GM12874 (cell line): ENCODE measurements at regions not wholly inside any gene's neighbourhood (a gene's known extent, or its start where the extent isn't known, plus 50 kb on each side); places are given as distances from the start of the nearest gene placed in this dataset.

Experiments
- CTCF ChIP-seq: IDR thresholded peaks from 2 replicates; pipeline ENCODE4 v1.5.1; 2011; ENCODE audit warnings: low read depth, mild to moderate bottlenecking, control low read depth, low read length, moderate library complexity; ENCODE audit not compliant: insufficient read depth

DNA sequence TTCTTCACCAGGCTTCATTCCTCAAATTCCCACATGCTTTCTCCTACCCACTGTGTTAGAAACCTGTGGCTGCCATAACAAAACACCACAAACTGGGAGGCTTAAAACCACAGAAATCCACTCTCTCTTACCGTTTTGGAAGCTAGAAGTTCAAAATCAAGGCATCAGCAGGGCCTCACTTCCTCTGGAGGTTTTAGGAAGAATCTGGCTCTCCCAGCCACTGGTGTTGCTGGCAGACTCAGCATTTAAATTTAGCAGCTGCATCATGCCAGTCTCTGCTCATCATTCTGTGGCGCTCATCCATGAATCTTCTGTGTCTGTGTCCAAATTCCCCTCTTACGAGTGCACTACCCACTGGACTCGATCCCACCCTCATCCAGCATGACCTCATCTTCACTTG, 248.5 kb downstream of the ZNF516 start:
- TF ChIP-seq CTCF = no peak

GRCh38 chr18:76234676-76235060, 260.4 kb downstream of the ZNF516 start:
- no peak for TF ChIP-seq CTCF

GRCh38 chr18:76233876-76234675, 261.0 kb downstream of the ZNF516 start:
- no peak for TF ChIP-seq CTCF

- TF ChIP-seq CTCF = no peak
These were observed 261.6 kb downstream of the ZNF516 start for GRCh38 chr18:76233406-76233805.

DNA sequence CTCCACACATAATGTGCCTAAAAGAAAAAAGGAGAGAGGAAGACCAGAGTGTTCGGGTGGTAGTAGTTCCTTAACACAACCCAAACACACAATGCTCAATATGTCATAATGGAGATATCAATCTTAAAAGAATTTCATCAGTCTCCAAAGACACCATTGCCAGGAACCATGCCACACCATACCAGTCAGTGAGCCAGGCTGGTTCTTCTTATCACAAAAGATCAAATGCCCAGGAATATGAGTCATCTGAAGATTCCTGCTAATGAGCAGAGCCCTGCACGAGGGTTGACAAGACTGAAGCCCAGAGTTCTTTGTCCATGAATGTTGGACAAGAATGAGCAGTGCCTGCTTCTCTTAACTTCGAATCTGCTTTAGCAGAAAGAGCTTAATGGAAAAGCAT, 262.3 kb downstream of the ZNF516 start:
- no peak for TF ChIP-seq CTCF

GRCh38 chr18:76232010-76232409, 263.0 kb downstream of the ZNF516 start:
- no peak for TF ChIP-seq CTCF

- no peak for TF ChIP-seq CTCF
These were observed 263.6 kb downstream of the ZNF516 start for GRCh38 chr18:76231402-76231801.
